ENCODE measurements at regions not wholly inside any gene's neighbourhood (a gene's known extent, or its start where the extent isn't known, plus 50 kb on each side); places are given as distances from the start of the nearest gene placed in this dataset.

DNA sequence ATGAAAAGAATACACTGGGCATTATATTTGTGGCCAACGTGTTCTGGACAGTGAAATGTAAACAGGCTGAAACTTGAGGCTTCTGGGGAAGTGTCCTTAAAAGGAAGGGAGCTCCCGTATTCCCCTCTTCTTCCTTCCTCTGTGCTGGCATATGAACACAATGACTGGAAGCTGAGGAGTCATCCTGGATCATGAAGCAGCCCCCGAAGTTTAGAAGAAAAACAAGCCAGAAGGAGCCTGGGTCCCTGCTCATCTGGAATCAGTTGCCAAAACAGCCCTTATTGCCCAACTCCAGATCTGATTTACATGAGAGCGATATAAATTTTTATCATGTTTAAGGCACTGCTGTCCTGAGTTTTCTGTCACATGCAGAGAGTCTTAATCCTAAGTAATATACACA lies 65.4 kb upstream of the SLC1A1 start:
- TF ChIP-seq CTCF (IDR thresholded peaks at IDR 0.05) (no peak), NFE2L2 (conservative IDR thresholded peaks at IDR 0.05; ENCODE audit: low read length) (no peak), MYC (IDR thresholded peaks at IDR 0.05; ENCODE audit: borderline replicate concordance, low read length) (no peak)
